ENCODE measurements at regions not wholly inside any gene's neighbourhood (a gene's known extent, or its start where the extent isn't known, plus 50 kb on each side); places are given as distances from the start of the nearest gene placed in this dataset.

- TF ChIP-seq, protein P1, sequence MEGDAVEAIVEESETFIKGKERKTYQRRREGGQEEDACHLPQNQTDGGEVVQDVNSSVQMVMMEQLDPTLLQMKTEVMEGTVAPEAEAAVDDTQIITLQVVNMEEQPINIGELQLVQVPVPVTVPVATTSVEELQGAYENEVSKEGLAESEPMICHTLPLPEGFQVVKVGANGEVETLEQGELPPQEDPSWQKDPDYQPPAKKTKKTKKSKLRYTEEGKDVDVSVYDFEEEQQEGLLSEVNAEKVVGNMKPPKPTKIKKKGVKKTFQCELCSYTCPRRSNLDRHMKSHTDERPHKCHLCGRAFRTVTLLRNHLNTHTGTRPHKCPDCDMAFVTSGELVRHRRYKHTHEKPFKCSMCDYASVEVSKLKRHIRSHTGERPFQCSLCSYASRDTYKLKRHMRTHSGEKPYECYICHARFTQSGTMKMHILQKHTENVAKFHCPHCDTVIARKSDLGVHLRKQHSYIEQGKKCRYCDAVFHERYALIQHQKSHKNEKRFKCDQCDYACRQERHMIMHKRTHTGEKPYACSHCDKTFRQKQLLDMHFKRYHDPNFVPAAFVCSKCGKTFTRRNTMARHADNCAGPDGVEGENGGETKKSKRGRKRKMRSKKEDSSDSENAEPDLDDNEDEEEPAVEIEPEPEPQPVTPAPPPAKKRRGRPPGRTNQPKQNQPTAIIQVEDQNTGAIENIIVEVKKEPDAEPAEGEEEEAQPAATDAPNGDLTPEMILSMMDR (conservative IDR thresholded peaks at IDR 0.05; ENCODE audit: low read length): no peak
- no peak for TF ChIP-seq EZH2phosphoT487 (IDR thresholded peaks at IDR 0.05; ENCODE audit: borderline replicate concordance)
Measured at GRCh38 chr9:82563094-82563493, 499.8 kb downstream of the RASEF start.

All from Loucy (cell line).